ENCODE measurements at regions not wholly inside any gene's neighbourhood (a gene's known extent, or its start where the extent isn't known, plus 50 kb on each side); places are given as distances from the start of the nearest gene placed in this dataset.

DNA sequence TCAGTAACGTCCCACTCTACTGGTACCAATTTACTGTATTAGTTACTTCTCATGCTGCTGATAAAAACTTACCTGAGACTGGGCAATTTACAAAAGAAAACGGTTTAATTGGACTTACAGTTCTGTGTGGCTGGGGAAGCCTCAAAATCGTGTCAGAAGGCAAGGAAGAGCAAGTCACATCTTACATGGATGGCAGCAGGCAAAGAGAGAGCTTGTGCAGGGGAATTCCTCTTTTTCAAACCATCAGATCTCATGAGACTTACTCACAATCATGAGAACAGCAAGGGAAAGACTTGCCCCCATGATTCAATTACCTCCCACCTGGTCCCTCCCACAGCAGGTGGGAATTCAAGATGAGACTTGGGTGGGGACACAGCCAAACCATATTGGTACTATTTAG is 908.2 kb upstream of the NR2F2 start:
- TF ChIP-seq, protein P1, sequence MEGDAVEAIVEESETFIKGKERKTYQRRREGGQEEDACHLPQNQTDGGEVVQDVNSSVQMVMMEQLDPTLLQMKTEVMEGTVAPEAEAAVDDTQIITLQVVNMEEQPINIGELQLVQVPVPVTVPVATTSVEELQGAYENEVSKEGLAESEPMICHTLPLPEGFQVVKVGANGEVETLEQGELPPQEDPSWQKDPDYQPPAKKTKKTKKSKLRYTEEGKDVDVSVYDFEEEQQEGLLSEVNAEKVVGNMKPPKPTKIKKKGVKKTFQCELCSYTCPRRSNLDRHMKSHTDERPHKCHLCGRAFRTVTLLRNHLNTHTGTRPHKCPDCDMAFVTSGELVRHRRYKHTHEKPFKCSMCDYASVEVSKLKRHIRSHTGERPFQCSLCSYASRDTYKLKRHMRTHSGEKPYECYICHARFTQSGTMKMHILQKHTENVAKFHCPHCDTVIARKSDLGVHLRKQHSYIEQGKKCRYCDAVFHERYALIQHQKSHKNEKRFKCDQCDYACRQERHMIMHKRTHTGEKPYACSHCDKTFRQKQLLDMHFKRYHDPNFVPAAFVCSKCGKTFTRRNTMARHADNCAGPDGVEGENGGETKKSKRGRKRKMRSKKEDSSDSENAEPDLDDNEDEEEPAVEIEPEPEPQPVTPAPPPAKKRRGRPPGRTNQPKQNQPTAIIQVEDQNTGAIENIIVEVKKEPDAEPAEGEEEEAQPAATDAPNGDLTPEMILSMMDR (IDR thresholded peaks at IDR 0.05): no peak
- TF ChIP-seq POLR2AphosphoS5 (IDR thresholded peaks at IDR 0.05) (no peak), POLR2A (IDR thresholded peaks at IDR 0.05) (no peak)
